ENCODE measurements at regions not wholly inside any gene's neighbourhood (a gene's known extent, or its start where the extent isn't known, plus 50 kb on each side); places are given as distances from the start of the nearest gene placed in this dataset.

- POLR2A ChIA-PET, result no interaction called here
- no peak for TF ChIP-seq CTCF (IDR thresholded peaks at IDR 0.05; ENCODE audit: unreplicated experiment)
- Mint-ChIP-seq H3K4me1 (ENCODE audit: insufficient read depth, unreplicated experiment) (no peaks in the 10 kb centered on the region), H3K27me3 (ENCODE audit: insufficient read depth, unreplicated experiment) (no peaks in the 10 kb centered on the region), H3K9me3 (ENCODE audit: unreplicated experiment) (no peaks in the 10 kb centered on the region), H3K27ac (ENCODE audit: low read depth, unreplicated experiment) (no peak overlapping the region), H3K4me3 (ENCODE audit: unreplicated experiment) (no peak overlapping the region), H3K36me3 (ENCODE audit: insufficient read depth, unreplicated experiment) (no peaks in the 10 kb centered on the region)
- CTCF ChIA-PET, result no interaction called here
- intact Hi-C loops (cut with micrococcal nuclease), result no loop called here
- DNase-seq (ENCODE audit: unreplicated experiment), result no peak
- no TSS peak for BruUV-seq (replicated peaks)
These were observed 214.3 kb upstream of the MYLIP start for GRCh38 chr6:15914553-15914952.

- intact Hi-C loops (cut with micrococcal nuclease), result no loop called here
- CTCF ChIA-PET, result interaction anchor here (0.6 kb wide), 1 partner anchor 651 kb away, joined by 3 read pairs; no protein-coding TSS in a partner anchor
- no peak overlapping the region for H3K4me3 Mint-ChIP-seq (ENCODE audit: unreplicated experiment)
- POLR2A ChIA-PET, result no interaction called here
- H3K4me1 Mint-ChIP-seq (ENCODE audit: insufficient read depth, unreplicated experiment), result no peaks in the 10 kb centered on the region
- BruUV-seq (replicated peaks), result no TSS peak
- no peaks in the 10 kb centered on the region for H3K36me3 Mint-ChIP-seq (ENCODE audit: insufficient read depth, unreplicated experiment)
- H3K9me3 Mint-ChIP-seq (ENCODE audit: unreplicated experiment), result no peaks in the 10 kb centered on the region
- H3K27me3 Mint-ChIP-seq (ENCODE audit: insufficient read depth, unreplicated experiment), result no peaks in the 10 kb centered on the region
- no peak for DNase-seq (ENCODE audit: unreplicated experiment)
- H3K27ac Mint-ChIP-seq (ENCODE audit: low read depth, unreplicated experiment), result no peak overlapping the region
- TF ChIP-seq CTCF (IDR thresholded peaks at IDR 0.05; ENCODE audit: unreplicated experiment), result no peak
These were observed 215.3 kb upstream of the MYLIP start for GRCh38 chr6:15913573-15913972.

GRCh38 chr6:15912505-15913400 is 216.1 kb upstream of the MYLIP start:
- DNase-seq (ENCODE audit: unreplicated experiment), result no peak
- Mint-ChIP-seq H3K4me3 (ENCODE audit: unreplicated experiment) (no peak overlapping the region), H3K4me1 (ENCODE audit: insufficient read depth, unreplicated experiment) (no peaks in the 10 kb centered on the region), H3K9me3 (ENCODE audit: unreplicated experiment) (no peaks in the 10 kb centered on the region), H3K27ac (ENCODE audit: low read depth, unreplicated experiment) (no peak overlapping the region), H3K36me3 (ENCODE audit: insufficient read depth, unreplicated experiment) (no peaks in the 10 kb centered on the region), H3K27me3 (ENCODE audit: insufficient read depth, unreplicated experiment) (no peaks in the 10 kb centered on the region)
- TF ChIP-seq CTCF (IDR thresholded peaks at IDR 0.05; ENCODE audit: unreplicated experiment), result no peak
- BruUV-seq (replicated peaks), result no TSS peak
- intact Hi-C loops (cut with micrococcal nuclease), result no loop called here
- ChIA-PET CTCF (interaction anchor here (1.1 kb wide), 1 partner anchor 354 kb away, joined by 3 read pairs; no protein-coding TSS in a partner anchor), POLR2A (no interaction called here)

- no TSS peak for BruUV-seq (replicated peaks)
- Mint-ChIP-seq H3K4me1 (ENCODE audit: insufficient read depth, unreplicated experiment) (no peaks in the 10 kb centered on the region), H3K4me3 (ENCODE audit: unreplicated experiment) (no peak overlapping the region), H3K9me3 (ENCODE audit: unreplicated experiment) (no peaks in the 10 kb centered on the region), H3K36me3 (ENCODE audit: insufficient read depth, unreplicated experiment) (no peaks in the 10 kb centered on the region), H3K27me3 (ENCODE audit: insufficient read depth, unreplicated experiment) (no peaks in the 10 kb centered on the region), H3K27ac (ENCODE audit: low read depth, unreplicated experiment) (no peak overlapping the region)
- POLR2A ChIA-PET, result no interaction called here
- DNase-seq (ENCODE audit: unreplicated experiment), result no peak
- TF ChIP-seq CTCF (IDR thresholded peaks at IDR 0.05; ENCODE audit: unreplicated experiment), result no peak
- intact Hi-C loops (cut with micrococcal nuclease), result no loop called here
- CTCF ChIA-PET, result interaction anchor here (1.1 kb wide), 1 partner anchor 355 kb away, joined by 3 read pairs; no protein-coding TSS in a partner anchor
These were observed 217.0 kb upstream of the MYLIP start for GRCh38 chr6:15911753-15912504.

Measured in MCF 10A (cell line).